ENCODE measurements at regions not wholly inside any gene's neighbourhood (a gene's known extent, or its start where the extent isn't known, plus 50 kb on each side); places are given as distances from the start of the nearest gene placed in this dataset.

DNA sequence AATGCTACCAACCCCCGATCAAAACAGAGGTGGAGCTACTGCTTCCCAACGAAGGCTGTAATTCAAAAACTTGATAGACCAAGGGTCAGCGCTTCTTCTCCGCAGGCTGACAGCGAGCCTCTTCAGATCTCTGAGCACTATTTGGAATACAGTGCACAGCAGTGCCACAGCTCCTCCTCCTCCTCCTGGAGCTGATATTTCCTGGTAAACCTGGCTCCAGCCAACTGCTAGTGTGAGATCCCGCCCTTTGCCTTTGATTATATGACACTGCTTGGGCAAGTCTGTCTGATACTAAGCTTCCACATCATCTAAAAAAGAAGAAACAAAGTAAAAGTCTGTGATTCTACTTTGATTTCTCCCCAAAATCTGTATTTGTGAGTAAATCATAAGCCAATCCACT, 710.5 kb downstream of the DACH1 start:
- CTCF ChIA-PET, result no interaction called here
- intact Hi-C loops (cut with micrococcal nuclease), result no loop called here

More for the DNA sequence above, 710.5 kb downstream of the DACH1 start:
- Histone ChIP-seq H3K79me2 (ENCODE audit: control insufficient read depth, insufficient read depth, low read length) (no peaks in the 10 kb centered on the region), H3K4me1 (ENCODE audit: control insufficient read depth, extremely low read depth, insufficient read depth, low read length) (no peaks in the 10 kb centered on the region), H3K4me3 (replicated peaks in 1 of 3; ENCODE audit: insufficient read depth in 1 of 3, low read depth in 1 of 3, low read length in 3 of 3) (no peak overlapping the region), H3K27me3 (ENCODE audit: control insufficient read depth in 2 of 2, insufficient read depth in 2 of 2, low read length in 2 of 2) (no peaks in the 10 kb centered on the region), H3K9me1 (replicated peaks; ENCODE audit: control insufficient read depth, extremely low read depth, insufficient read depth, low read length) (no peaks in the 10 kb centered on the region), H3K27ac (ENCODE audit: insufficient read depth, low read depth, low read length) (no peak overlapping the region), H3K4me2 (ENCODE audit: insufficient read depth, low read length) (no peak overlapping the region), H3K9me3 (replicated peaks; ENCODE audit: control insufficient read depth, insufficient read depth, low read length) (no peaks in the 10 kb centered on the region), H2AFZ (ENCODE audit: low read depth, low read length) (no peak overlapping the region), H4K20me1 (replicated peaks; ENCODE audit: control insufficient read depth, extremely low read depth, insufficient read depth, low read length) (no peaks in the 10 kb centered on the region), H3K36me3 (ENCODE audit: control insufficient read depth in 2 of 2, extremely low read depth in 1 of 2, insufficient read depth in 2 of 2, low read length in 2 of 2) (no peaks in the 10 kb centered on the region), H3K9ac (replicated peaks; ENCODE audit: extremely low read depth, insufficient read depth, low read length) (no peak overlapping the region)
- dilution Hi-C loops (cut with MboI; ENCODE audit: extremely low pct_ligation_motif_present, low sequenced_read_pairs), result no loop called here
- TF ChIP-seq GATA2 (IDR thresholded peaks at IDR 0.05; ENCODE audit: insufficient read depth, insufficient read length, low read depth, low read length) (no peak), POLR2AphosphoS5 (IDR thresholded peaks at IDR 0.05; ENCODE audit: insufficient read depth, low read depth, low read length) (no peak), JUN (IDR thresholded peaks at IDR 0.05; ENCODE audit: borderline replicate concordance, insufficient read depth, insufficient read length, low read depth) (no peak), FOS (IDR thresholded peaks at IDR 0.05; ENCODE audit: borderline replicate concordance, insufficient read depth, low read length) (no peak), POLR2A (IDR thresholded peaks at IDR 0.05; ENCODE audit: low read depth, low read length) (no peak), EZH2 (IDR thresholded peaks at IDR 0.05; ENCODE audit: borderline replicate concordance, low read depth, low read length, severe bottlenecking) (no peak), MYC (IDR thresholded peaks at IDR 0.05; ENCODE audit: low read depth, low read length) (no peak)
- TF ChIP-seq, protein P1, sequence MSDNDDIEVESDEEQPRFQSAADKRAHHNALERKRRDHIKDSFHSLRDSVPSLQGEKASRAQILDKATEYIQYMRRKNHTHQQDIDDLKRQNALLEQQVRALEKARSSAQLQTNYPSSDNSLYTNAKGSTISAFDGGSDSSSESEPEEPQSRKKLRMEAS (IDR thresholded peaks at IDR 0.05; ENCODE audit: insufficient read depth, insufficient read length), result no peak
- TF ChIP-seq, protein P2, sequence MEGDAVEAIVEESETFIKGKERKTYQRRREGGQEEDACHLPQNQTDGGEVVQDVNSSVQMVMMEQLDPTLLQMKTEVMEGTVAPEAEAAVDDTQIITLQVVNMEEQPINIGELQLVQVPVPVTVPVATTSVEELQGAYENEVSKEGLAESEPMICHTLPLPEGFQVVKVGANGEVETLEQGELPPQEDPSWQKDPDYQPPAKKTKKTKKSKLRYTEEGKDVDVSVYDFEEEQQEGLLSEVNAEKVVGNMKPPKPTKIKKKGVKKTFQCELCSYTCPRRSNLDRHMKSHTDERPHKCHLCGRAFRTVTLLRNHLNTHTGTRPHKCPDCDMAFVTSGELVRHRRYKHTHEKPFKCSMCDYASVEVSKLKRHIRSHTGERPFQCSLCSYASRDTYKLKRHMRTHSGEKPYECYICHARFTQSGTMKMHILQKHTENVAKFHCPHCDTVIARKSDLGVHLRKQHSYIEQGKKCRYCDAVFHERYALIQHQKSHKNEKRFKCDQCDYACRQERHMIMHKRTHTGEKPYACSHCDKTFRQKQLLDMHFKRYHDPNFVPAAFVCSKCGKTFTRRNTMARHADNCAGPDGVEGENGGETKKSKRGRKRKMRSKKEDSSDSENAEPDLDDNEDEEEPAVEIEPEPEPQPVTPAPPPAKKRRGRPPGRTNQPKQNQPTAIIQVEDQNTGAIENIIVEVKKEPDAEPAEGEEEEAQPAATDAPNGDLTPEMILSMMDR (IDR thresholded peaks at IDR 0.05; ENCODE audit: extremely low read depth in 1 of 2, insufficient read depth in 1 of 2, low read depth in 1 of 2, low read length in 2 of 2), result no peak
- POLR2A ChIA-PET, result no interaction called here
- no TSS peak for BruUV-seq (replicated peaks)
- FAIRE-seq (no peak), DNase-seq (ENCODE audit: low read depth, low spot score) (no peak)
